ENCODE measurements at regions not wholly inside any gene's neighbourhood (a gene's known extent, or its start where the extent isn't known, plus 50 kb on each side); places are given as distances from the start of the nearest gene placed in this dataset.

GRCh38 chr20:61139031-61139430, 113.0 kb upstream of the CDH4 start:
- no peak for DNase-seq

GRCh38 chr20:61140576-61140975, 111.5 kb upstream of the CDH4 start:
- no peak for DNase-seq

DNA sequence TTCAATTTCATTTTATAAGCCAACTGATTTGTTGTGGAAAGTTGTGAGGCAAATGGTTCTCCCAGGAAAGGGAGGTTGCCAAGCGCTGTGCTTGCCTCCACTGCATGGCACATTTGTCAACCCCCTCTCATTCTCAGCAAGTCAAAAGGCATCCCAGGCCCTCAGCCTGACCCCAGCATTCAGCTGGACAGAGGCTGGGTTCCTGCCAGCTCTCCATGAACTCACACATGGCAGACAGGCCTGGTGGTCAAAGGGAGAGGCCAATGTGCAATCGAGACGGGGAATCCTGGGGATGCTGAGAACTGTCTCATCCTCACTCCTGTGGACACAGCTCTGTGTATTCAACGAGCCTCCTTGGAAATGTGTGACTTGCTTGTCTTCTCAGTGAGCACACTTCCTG, 106.0 kb upstream of the CDH4 start:
- no peak for DNase-seq

- DNase-seq, result no peak
Measured at GRCh38 chr20:61149636-61150035, 102.4 kb upstream of the CDH4 start.

DNA sequence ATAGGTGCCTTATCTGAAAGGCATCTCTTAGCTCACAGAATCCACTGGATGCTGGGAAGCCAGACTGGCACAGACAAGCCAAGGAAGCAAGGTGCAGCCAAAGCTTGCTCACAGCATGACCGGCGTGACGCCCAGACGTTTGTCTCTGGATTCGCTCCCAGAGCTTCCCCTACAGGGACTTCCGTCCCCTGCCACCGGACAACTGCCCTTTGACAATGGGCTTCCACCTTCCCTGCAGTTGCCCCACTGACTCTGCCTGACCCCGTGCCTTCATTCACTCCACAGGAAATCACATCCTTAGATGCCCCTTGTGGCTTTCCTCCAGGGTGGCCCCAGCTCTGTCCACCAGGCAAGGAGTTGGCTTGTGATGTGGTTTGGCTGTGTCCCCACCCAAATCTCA, 94.8 kb upstream of the CDH4 start:
- no peak for DNase-seq

DNA sequence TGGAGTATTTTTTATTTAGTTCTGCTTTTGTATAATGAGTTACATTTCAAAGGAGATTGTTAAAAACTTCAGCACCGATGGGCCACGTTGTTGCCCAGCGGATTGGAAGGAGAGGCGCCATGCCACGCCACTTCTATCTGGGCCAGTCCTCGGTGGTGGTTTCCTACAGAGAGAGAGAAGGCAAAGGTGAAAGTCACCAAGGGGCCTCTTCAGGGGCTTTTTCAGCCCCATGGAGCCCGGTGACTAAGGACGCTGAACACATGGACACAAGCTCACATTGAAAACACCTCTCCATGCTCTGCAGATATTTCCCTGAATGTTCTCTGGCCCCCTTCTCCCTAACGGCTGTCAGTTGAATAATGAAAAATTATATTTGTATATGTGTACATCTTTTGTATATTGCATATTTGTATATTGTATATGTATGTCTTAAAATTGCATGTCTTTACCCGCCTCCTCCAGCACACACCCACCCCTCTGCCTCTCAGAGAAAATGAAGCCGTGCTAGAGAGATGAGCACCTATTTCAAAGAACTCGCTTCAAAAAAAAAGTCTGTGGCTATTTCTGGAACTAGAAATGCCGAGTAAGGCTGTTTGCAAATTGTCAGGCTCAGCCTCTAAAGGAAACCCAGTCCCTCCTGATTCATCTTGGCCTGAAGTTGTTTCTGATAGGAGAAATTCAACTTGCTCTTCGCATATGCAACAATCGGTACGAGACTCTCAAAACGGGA, 91.9 kb upstream of the CDH4 start:
- no peak for DNase-seq

- no peak for DNase-seq
Measured at GRCh38 chr20:61161726-61162390, 90.2 kb upstream of the CDH4 start.

DNA sequence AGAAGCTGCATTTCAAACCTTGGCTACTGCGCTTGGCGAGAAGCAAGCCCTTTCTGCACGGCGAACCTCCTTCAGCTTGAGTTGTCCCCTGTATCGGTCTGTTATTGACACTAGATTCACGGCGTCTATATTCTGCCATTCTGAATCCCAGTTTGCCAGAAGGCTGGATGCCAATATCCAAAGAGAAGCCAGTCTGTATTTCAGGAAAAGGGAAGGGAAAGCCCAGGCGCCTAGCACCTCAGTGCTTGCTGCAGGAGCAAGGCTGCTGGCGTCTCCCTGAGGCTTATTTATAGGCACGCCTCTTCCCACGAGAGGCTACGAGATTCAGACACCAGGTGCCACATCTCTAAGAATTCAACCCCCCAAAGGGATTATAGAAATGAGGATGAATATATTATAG, 89.6 kb upstream of the CDH4 start:
- no peak for DNase-seq

DNA sequence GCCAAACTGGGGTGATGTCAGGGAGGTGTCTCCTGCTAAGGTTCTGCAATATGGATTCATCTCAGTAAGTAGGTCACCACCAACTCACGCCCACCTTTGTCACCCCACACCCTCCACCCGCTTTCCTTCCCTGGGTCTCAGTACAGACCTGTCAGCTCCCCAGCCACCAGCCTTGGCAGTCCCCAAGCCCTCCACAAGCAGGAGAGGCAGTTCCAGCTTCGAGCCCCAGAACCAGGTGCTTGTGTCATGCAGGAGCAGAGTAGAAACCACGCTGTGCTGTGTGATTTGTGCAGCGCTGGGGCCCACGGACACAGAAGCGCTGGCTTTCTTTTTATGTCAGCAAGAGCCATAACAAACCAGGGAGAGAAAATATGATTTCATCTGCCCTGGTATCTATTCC, 89.0 kb upstream of the CDH4 start:
- no peak for DNase-seq

GRCh38 chr20:61166324-61166723, 85.7 kb upstream of the CDH4 start:
- DNase-seq, result no peak

DNA sequence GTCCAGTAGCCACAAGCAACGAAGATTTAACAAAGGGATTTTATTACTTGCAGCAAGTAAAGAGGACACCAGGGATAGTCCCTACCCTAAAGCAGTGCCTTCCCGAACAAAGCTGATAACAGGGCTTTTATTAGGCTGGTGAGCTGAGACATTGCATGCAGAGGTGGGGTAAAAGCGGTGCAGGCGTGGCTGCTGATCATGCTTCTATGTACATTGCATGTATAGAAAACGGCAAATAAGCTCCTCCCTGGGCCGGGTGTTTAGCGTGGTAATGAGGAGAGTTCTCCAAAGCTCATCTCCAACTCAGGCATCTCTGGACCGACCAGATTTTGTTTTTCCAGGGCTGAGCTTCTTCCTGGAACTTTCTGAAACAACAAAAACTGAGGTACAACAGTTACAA, 83.5 kb upstream of the CDH4 start:
- DNase-seq, result no peak

GRCh38 chr20:61169874-61170273, 82.2 kb upstream of the CDH4 start:
- DNase-seq, result no peak

DNA sequence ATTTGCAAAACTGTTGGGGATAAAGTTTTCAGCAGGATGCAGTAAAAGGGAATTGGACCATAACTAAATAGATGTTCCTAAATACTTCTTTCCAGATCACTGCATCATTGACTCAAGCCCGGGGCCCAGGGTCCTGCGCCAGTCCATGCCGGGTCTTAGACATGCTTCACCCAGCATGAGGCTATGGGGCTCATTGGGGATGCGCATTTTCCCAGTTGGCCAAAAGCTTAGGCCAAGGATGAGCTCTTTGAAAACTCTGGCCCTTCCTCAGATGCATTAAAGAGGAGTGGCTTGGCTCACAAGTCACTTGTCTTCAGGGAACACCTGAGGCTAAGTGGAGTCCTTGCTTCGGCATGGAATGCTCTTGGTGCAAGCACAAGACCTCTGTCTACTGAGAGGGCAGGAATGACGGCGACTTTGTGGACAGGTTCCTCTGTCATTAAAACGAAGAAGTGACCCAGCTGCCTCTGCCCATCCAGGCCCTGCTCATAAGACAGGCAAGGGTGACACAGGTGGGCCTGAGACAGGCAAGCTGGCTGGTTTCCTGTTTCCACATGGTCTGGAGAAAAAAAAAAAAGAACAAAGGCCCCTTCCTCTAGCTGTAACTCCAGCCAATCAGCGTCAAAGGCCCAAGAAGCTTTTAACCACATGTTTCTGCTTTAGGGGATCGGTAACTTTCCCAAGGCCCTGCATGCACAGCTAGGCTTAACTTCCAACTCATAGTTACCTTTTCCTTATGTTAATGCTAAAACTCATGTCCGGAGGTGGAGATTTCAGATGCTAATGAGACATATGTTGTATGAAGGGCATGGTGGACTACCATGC, 81.4 kb upstream of the CDH4 start:
- DNase-seq, result no peak

- no peak for DNase-seq
Measured at GRCh38 chr20:61173267-61173666, 78.8 kb upstream of the CDH4 start.

GRCh38 chr20:61173961-61174725, 77.9 kb upstream of the CDH4 start:
- DNase-seq, result no peak

- DNase-seq, result no peak
Measured at GRCh38 chr20:61176874-61177273, 75.2 kb upstream of the CDH4 start.

- DNase-seq, result no peak
Measured at GRCh38 chr20:61178551-61179071, 73.5 kb upstream of the CDH4 start.

- no peak for DNase-seq
Measured at GRCh38 chr20:61184194-61184593, 67.9 kb upstream of the CDH4 start.

- DNase-seq, result no peak
Measured at GRCh38 chr20:61185181-61185580, 66.9 kb upstream of the CDH4 start.

DNA sequence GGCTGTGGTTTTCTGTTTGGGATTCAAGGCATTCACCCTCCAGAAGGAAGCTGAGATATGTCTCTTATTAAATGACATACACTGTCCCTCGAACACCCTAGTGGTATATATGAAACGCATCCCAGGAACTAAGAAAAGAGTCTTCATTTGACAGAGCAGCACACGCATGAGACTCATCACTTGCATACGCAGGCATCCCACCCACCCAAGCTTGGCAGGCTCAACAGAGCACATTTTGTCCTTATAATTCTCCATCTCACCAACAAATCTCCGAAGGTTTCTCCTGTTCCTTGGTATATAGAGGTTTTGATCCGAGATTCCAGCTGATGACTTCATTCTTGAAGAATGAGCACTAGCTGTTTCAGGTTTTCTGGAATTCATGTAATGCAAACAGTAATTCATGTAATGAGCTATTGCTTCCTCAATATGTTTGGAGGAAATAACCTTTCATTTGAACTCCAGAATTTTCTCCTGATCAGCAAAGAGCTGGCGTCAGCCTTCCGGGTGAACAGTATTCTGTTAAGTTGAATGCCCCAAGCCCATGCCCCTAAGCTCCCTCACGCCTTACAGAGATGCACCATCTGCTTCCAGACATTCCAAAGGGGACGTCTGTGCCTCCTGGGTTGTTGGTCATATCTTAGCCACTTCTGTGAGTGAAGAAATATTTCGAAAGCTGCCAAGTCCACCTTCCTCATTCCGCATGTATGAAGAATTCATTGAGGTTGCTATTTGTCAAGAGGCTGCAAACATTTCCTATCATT, 66.0 kb upstream of the CDH4 start:
- DNase-seq, result no peak

DNA sequence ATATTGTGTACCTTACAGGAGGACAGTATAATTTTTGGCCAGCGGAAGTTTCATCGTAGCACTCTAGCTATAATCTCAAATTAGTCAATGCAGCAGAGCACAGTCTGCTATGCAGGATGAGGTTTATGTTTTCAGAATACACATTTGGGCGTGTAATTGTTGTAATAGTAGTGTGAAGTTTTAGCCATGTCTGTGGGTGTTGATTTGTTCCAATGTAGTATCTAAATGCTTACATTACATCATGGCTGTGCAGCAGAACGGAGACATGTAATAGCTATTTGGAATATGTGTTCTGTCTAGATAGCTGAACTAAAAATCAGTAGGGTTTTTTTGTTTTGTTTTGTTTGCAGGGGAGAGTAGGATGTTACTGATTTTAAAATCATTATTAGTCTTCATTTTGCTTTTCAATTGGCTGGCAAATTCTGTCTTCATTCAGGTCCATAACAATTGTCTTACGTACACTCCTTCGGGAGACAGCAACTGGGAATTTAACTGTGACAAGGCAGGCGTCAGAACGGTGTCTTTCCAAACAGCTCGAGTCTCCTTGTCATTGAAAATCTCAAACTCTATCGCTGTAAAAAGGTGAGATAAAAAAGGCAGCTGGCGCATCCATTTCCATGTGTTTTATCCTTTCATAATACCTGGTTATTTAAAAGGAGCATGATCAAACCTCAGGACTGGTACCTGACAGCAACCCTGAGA, 65.1 kb upstream of the CDH4 start:
- DNase-seq, result no peak

DNA sequence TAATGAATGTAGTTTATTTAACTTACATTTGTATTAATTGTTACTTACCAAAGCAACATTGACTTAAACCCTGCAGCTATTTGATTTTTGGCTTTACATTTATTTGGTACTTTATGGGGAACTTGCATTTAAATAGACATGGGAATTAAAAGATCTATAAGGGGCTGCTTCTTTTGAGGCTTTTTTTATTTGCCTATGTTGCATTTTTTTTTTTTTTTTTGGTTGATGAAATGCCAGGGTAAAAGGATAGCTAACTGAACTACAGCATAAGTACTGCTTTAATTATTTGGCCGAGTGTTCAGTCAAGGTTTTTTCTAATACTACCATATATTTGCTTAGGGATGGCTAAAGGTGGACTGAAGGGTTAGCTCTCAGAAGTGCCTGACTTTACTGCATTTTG, 62.5 kb upstream of the CDH4 start:
- no peak for DNase-seq
